ENCODE measurements at regions not wholly inside any gene's neighbourhood (a gene's known extent, or its start where the extent isn't known, plus 50 kb on each side); places are given as distances from the start of the nearest gene placed in this dataset.

GRCh38 chrX:21131346-21131745, 242.9 kb upstream of the CNKSR2 start:
- TF ChIP-seq CTCF (IDR thresholded peaks at IDR 0.05): no peak
- no peak for TF ChIP-seq EP300 (IDR thresholded peaks at IDR 0.05)
- no peak for TF ChIP-seq POLR2A (IDR thresholded peaks at IDR 0.05)

Data from ovary (tissue), 3 donors.